ENCODE measurements at regions not wholly inside any gene's neighbourhood (a gene's known extent, or its start where the extent isn't known, plus 50 kb on each side); places are given as distances from the start of the nearest gene placed in this dataset.
"Not testable (repeated sequence)": the region's sequence is repeated elsewhere in the genome, so short reads cannot be mapped to it uniquely, and the experiment has no call there.

- no peak for DNase-seq (ENCODE audit: low spot score)
These were observed 210.3 kb upstream of the SGO1 start for GRCh38 chr3:20396335-20396734.

GRCh38 chr3:20395692-20396091 lies 209.7 kb upstream of the SGO1 start:
- no peak for DNase-seq (ENCODE audit: low spot score)

- no peak for DNase-seq (ENCODE audit: low spot score)
These were observed 208.2 kb upstream of the SGO1 start for GRCh38 chr3:20394243-20394642.

GRCh38 chr3:20391644-20392043 lies 205.6 kb upstream of the SGO1 start:
- DNase-seq (ENCODE audit: low spot score): no peak

GRCh38 chr3:20388971-20389370 lies 203.0 kb upstream of the SGO1 start:
- DNase-seq (ENCODE audit: low spot score): no peak

GRCh38 chr3:20380295-20380694 lies 194.3 kb upstream of the SGO1 start:
- DNase-seq (ENCODE audit: low spot score): no peak

- DNase-seq (ENCODE audit: low spot score): no peak
These were observed 192.3 kb upstream of the SGO1 start for GRCh38 chr3:20378315-20378714.

- no peak for DNase-seq (ENCODE audit: low spot score)
These were observed 190.7 kb upstream of the SGO1 start for GRCh38 chr3:20376665-20377217.

- no peak for DNase-seq (ENCODE audit: low spot score)
These were observed 189.3 kb upstream of the SGO1 start for GRCh38 chr3:20375302-20375701.

GRCh38 chr3:20370273-20371063 lies 184.5 kb upstream of the SGO1 start:
- not testable (repeated sequence) for DNase-seq (ENCODE audit: low spot score)

GRCh38 chr3:20361000-20361399 lies 175.0 kb upstream of the SGO1 start:
- no peak for DNase-seq (ENCODE audit: low spot score)

- DNase-seq (ENCODE audit: low spot score): no peak
These were observed 167.3 kb upstream of the SGO1 start for GRCh38 chr3:20353286-20353685.

- DNase-seq (ENCODE audit: low spot score): no peak
These were observed 166.7 kb upstream of the SGO1 start for GRCh38 chr3:20352546-20353179.

GRCh38 chr3:20350449-20350848 lies 164.4 kb upstream of the SGO1 start:
- DNase-seq (ENCODE audit: low spot score): no peak

GRCh38 chr3:20346916-20347315 lies 160.9 kb upstream of the SGO1 start:
- no peak for DNase-seq (ENCODE audit: low spot score)

- DNase-seq (ENCODE audit: low spot score): no peak
These were observed 160.4 kb upstream of the SGO1 start for GRCh38 chr3:20346369-20346768.

GRCh38 chr3:20344400-20344959 lies 158.5 kb upstream of the SGO1 start:
- DNase-seq (ENCODE audit: low spot score): no peak

- no peak for DNase-seq (ENCODE audit: low spot score)
These were observed 157.8 kb upstream of the SGO1 start for GRCh38 chr3:20343790-20344189.

GRCh38 chr3:20340324-20340928 lies 154.4 kb upstream of the SGO1 start:
- peak; percentile 18 for DNase-seq (ENCODE audit: low spot score)

GRCh38 chr3:20336572-20336971 lies 150.6 kb upstream of the SGO1 start:
- no peak for DNase-seq (ENCODE audit: low spot score)

- no peak for DNase-seq (ENCODE audit: low spot score)
These were observed 148.8 kb upstream of the SGO1 start for GRCh38 chr3:20334842-20335241.

GRCh38 chr3:20327889-20328288 lies 141.9 kb upstream of the SGO1 start:
- DNase-seq (ENCODE audit: low spot score): no peak

GRCh38 chr3:20326541-20326940 lies 140.5 kb upstream of the SGO1 start:
- DNase-seq (ENCODE audit: low spot score): no peak

Measured in hepatic stellate cell (primary cell).